Fibroblast of lung (primary cell): ENCODE measurements at regions not wholly inside any gene's neighbourhood (a gene's known extent, or its start where the extent isn't known, plus 50 kb on each side); places are given as distances from the start of the nearest gene placed in this dataset.

ENCODE experiments used
- CTCF ChIP-seq, 2 donors: IDR thresholded peaks in 1 of 2; conservative IDR thresholded peaks in 1 of 2; 1 replicate in 1 of 2; 2 replicates in 1 of 2; pipeline ENCODE4 v1.5.1; 2011 to 2012; ENCODE audit warnings: low read length in 2 of 2, control low read depth in 1 of 2, inconsistent platforms in 1 of 2, low read depth in 1 of 2, mild to moderate bottlenecking in 1 of 2
- EZH2 ChIP-seq: IDR thresholded peaks from 2 replicates; pipeline ENCODE4 v1.5.1; 2012; ENCODE audit warnings: low read length, control low read depth, mild to moderate bottlenecking; ENCODE audit errors: missing control alignments

GRCh38 chr7:32357535-32358277, 132.5 kb downstream of the LSM5 start:
- no peak for TF ChIP-seq CTCF (conservative IDR thresholded peaks at IDR 0.05 in 1 of 2, IDR thresholded peaks at IDR 0.05 in 1 of 2; ENCODE audit: low read depth in 1 of 2, low read length in 2 of 2)
- TF ChIP-seq EZH2: no peak
